ENCODE measurements at regions not wholly inside any gene's neighbourhood (a gene's known extent, or its start where the extent isn't known, plus 50 kb on each side); places are given as distances from the start of the nearest gene placed in this dataset.

DNA sequence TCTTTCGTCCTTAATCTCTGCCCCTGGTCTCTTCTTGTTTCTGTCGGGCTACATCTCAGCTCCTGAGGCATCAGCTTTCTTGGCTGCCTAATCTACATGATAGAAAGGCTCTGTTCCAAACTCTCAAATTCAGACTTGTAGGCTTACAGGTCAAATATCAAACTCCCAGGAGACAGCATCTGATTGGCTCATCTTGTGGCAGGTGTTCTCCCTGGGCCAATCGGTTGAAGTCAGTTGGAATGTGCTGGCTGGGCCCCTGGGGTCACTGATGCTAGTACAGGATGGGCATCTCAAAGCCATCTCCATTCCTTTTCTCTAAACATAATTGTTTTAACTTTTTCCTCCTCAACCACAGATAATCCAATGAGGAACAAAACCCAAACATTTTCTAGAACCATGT lies 198.7 kb downstream of the CNTN3 start:
- H3K27ac ChIP-seq (ENCODE audit: low read length), result no peak overlapping the region
- no peaks in the 10 kb centered on the region for H3K4me1 Mint-ChIP-seq
- no peak overlapping the region for H3K4me3 ChIP-seq (ENCODE audit: control insufficient read depth in 1 of 2, extremely low read depth in 1 of 2, low read length in 1 of 2)
- H3K4me1 ChIP-seq (ENCODE audit: control insufficient read depth in 1 of 2, extremely low read depth in 1 of 2, insufficient read depth in 2 of 2, low read length in 2 of 2), result no peaks in the 10 kb centered on the region
- H3K9me3 Mint-ChIP-seq, result peaks cover 4 to 14% (median 14%) of the 10 kb centered on the region in 3 donors
- no peak overlapping the region for H3K27ac Mint-ChIP-seq
- DNase-seq (no peak), ATAC-seq (replicated peaks in 1 of 4) (no peak)
- no peak overlapping the region for H3K4me3 Mint-ChIP-seq
- POLR2A ChIA-PET, result no interaction called here
- WGBS (ENCODE audit: insufficient coverage), result 87% methylated on average over 2 of the region's 3 CpGs
- CTCF ChIA-PET, result no interaction called here
- no peaks in the 10 kb centered on the region for H3K27me3 Mint-ChIP-seq
- no peaks in the 10 kb centered on the region for H3K36me3 Mint-ChIP-seq
- no peaks in the 10 kb centered on the region for H3K27me3 ChIP-seq (replicated peaks in 1 of 2; ENCODE audit: control insufficient read depth in 2 of 2, extremely low read depth in 1 of 2, insufficient read depth in 2 of 2, low read length in 1 of 2)
- H3K9me3 ChIP-seq, result no peaks in the 10 kb centered on the region
- no peaks in the 10 kb centered on the region for H3K36me3 ChIP-seq (ENCODE audit: control insufficient read depth in 2 of 2, extremely low read depth in 1 of 2, insufficient read depth in 1 of 2, low read length in 1 of 2)

DNA sequence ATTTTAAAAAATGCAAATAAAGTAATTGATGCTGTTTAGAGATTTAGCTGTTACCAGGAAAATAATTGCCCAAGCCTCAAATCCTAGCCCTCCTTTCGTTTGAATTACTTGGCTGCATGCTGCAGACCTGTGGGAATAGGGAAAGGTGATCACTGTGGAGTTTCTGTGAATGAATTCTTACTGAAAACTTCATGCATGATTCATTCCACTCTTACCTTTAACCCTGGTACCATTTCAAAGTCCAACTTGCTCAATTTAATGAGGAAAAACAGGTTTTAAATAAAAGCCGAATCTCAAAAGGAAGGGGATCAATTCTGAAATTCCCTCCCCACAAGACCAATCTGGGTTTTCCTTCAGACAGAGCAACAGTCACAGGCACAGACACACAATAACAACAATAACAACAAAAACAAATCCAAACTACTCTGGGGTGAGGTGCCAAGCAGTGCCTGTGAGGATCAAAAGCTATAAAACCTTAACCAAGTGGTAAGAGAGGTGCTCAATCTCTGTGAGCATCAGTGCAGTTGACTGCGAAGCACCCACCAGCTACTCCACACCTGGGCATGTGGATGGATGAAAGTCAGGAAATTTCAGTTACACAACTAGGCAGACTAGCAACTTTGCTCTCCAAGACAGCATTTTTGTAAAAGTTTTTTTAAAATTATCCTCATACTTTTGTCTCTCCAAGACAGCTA lies 200.8 kb downstream of the CNTN3 start:
- DNase-seq (no peak), ATAC-seq (replicated peaks in 1 of 4) (no peak)
- Mint-ChIP-seq H3K9me3 (peaks cover 12 to 17% (median 14%) of the 10 kb centered on the region in 3 donors), H3K4me3 (no peak overlapping the region), H3K27me3 (no peaks in the 10 kb centered on the region), H3K27ac (no peak overlapping the region), H3K36me3 (no peaks in the 10 kb centered on the region), H3K4me1 (no peaks in the 10 kb centered on the region)
- Histone ChIP-seq H3K27me3 (replicated peaks in 1 of 2; ENCODE audit: control insufficient read depth in 2 of 2, extremely low read depth in 1 of 2, insufficient read depth in 2 of 2, low read length in 1 of 2) (no peaks in the 10 kb centered on the region), H3K4me3 (ENCODE audit: control insufficient read depth in 1 of 2, extremely low read depth in 1 of 2, low read length in 1 of 2) (no peak overlapping the region), H3K4me1 (ENCODE audit: control insufficient read depth in 1 of 2, extremely low read depth in 1 of 2, insufficient read depth in 2 of 2, low read length in 2 of 2) (no peaks in the 10 kb centered on the region), H3K9me3 (no peaks in the 10 kb centered on the region), H3K36me3 (ENCODE audit: control insufficient read depth in 2 of 2, extremely low read depth in 1 of 2, insufficient read depth in 1 of 2, low read length in 1 of 2) (no peaks in the 10 kb centered on the region), H3K27ac (ENCODE audit: low read length) (no peak overlapping the region)
- WGBS (ENCODE audit: insufficient coverage), result 0% methylated on average over 1 of the region's 3 CpGs
- POLR2A ChIA-PET, result no interaction called here
- CTCF ChIA-PET, result no interaction called here

DNA sequence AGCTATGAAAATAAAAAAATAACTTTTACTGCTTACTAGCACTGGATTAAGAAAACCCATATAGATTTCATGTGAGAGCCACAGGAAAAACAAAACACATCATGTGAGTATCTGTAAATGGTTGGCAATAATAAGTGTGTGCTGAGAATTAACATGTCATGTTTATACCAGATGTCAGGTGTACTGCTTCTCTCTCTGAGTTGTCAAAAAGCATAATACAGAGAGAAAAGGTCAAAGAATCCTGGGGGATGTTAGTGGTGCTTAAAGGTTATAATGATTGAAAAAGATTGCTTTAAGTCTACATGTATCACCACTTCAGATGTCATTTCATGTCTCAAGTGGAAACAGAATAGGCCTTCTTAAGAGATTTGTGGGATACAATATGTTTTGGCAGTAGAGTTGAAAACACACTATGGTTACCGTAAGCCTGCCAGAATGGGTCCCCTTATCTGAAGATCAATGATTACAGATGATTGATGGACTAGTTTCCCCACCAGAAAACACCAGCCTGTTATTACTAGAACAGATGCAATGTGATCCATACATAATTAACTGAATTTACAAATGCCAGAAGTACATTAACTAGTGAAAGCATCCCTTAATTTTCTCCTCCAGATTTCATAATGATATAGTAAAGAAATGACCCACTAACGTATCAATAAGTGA lies 204.1 kb downstream of the CNTN3 start:
- Mint-ChIP-seq H3K27me3 (no peaks in the 10 kb centered on the region), H3K4me3 (no peak overlapping the region), H3K36me3 (no peaks in the 10 kb centered on the region), H3K27ac (no peak overlapping the region), H3K9me3 (peaks cover 5 to 18% (median 14%) of the 10 kb centered on the region in 3 donors), H3K4me1 (no peaks in the 10 kb centered on the region)
- Histone ChIP-seq H3K36me3 (ENCODE audit: control insufficient read depth in 2 of 2, extremely low read depth in 1 of 2, insufficient read depth in 1 of 2, low read length in 1 of 2) (no peaks in the 10 kb centered on the region), H3K4me1 (ENCODE audit: control insufficient read depth in 1 of 2, extremely low read depth in 1 of 2, insufficient read depth in 2 of 2, low read length in 2 of 2) (no peaks in the 10 kb centered on the region), H3K27ac (ENCODE audit: low read length) (no peak overlapping the region), H3K27me3 (replicated peaks in 1 of 2; ENCODE audit: control insufficient read depth in 2 of 2, extremely low read depth in 1 of 2, insufficient read depth in 2 of 2, low read length in 1 of 2) (no peaks in the 10 kb centered on the region), H3K4me3 (ENCODE audit: control insufficient read depth in 1 of 2, extremely low read depth in 1 of 2, low read length in 1 of 2) (no peak overlapping the region), H3K9me3 (no peaks in the 10 kb centered on the region)
- ATAC-seq (replicated peaks in 1 of 4) (no peak), DNase-seq (no peak)
- ChIA-PET CTCF (no interaction called here), POLR2A (no interaction called here)
- no CpG with 5 or more reads among the region's 2 CpGs for WGBS (ENCODE audit: insufficient coverage)

DNA sequence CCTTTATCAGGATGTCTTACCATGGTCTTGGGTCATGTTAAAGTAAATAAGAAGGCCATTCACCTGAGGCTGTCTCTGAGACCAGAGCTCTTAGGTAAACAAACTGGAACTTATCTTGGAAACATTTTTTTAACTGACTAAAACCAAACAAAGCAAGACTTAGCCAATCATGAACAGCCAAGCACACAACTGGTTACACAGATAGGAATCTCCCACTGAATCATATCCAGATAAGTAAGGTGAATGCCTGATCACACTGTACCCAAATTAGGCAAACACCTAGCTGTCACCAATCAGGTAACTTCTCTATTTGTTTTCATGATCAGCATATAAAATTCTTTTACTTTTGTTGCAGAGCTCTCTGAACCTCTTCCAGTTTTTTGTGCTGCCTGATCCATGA lies 205.4 kb downstream of the CNTN3 start:
- ATAC-seq (replicated peaks in 1 of 4) (no peak), DNase-seq (no peak)
- H3K4me1 ChIP-seq (ENCODE audit: control insufficient read depth in 1 of 2, extremely low read depth in 1 of 2, insufficient read depth in 2 of 2, low read length in 2 of 2), result no peaks in the 10 kb centered on the region
- no peaks in the 10 kb centered on the region for H3K27me3 ChIP-seq (replicated peaks in 1 of 2; ENCODE audit: control insufficient read depth in 2 of 2, extremely low read depth in 1 of 2, insufficient read depth in 2 of 2, low read length in 1 of 2)
- no peaks in the 10 kb centered on the region for H3K9me3 ChIP-seq
- ChIA-PET CTCF (no interaction called here), POLR2A (no interaction called here)
- no peaks in the 10 kb centered on the region for H3K36me3 ChIP-seq (ENCODE audit: control insufficient read depth in 2 of 2, extremely low read depth in 1 of 2, insufficient read depth in 1 of 2, low read length in 1 of 2)
- Mint-ChIP-seq H3K36me3 (no peaks in the 10 kb centered on the region), H3K4me1 (no peaks in the 10 kb centered on the region), H3K4me3 (no peak overlapping the region), H3K9me3 (peaks cover 5 to 18% (median 15%) of the 10 kb centered on the region in 3 donors), H3K27me3 (no peaks in the 10 kb centered on the region), H3K27ac (no peak overlapping the region)
- no peak overlapping the region for H3K27ac ChIP-seq (ENCODE audit: low read length)
- no peak overlapping the region for H3K4me3 ChIP-seq (ENCODE audit: control insufficient read depth in 1 of 2, extremely low read depth in 1 of 2, low read length in 1 of 2)

DNA sequence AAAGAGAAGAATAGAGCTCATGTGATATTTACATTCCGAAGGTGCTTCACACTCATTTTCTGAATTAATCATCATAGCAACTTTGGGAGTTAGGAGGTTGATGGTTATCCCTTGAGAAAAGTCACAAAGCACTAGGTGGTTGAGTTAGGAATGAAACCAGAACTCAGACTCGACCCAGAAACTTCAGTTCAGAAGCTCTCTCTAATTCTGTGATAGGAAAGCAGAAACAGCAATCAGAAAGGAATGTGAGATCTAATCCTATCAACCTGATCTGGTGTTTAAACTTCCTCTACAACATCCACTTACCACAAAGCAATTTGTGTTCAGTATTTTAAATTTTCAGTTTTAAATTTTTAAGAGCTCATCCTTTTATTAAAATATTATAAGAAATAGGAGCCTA lies 211.2 kb downstream of the CNTN3 start:
- H3K9me3 Mint-ChIP-seq, result peaks cover 8 to 26% (median 16%) of the 10 kb centered on the region in 3 donors
- Histone ChIP-seq H3K4me1 (ENCODE audit: control insufficient read depth in 1 of 2, extremely low read depth in 1 of 2, insufficient read depth in 2 of 2, low read length in 2 of 2) (no peaks in the 10 kb centered on the region), H3K27me3 (replicated peaks in 1 of 2; ENCODE audit: control insufficient read depth in 2 of 2, extremely low read depth in 1 of 2, insufficient read depth in 2 of 2, low read length in 1 of 2) (no peaks in the 10 kb centered on the region), H3K4me3 (ENCODE audit: control insufficient read depth in 1 of 2, extremely low read depth in 1 of 2, low read length in 1 of 2) (no peak overlapping the region), H3K9me3 (no peaks in the 10 kb centered on the region), H3K36me3 (ENCODE audit: control insufficient read depth in 2 of 2, extremely low read depth in 1 of 2, insufficient read depth in 1 of 2, low read length in 1 of 2) (no peaks in the 10 kb centered on the region), H3K27ac (ENCODE audit: low read length) (no peak overlapping the region)
- H3K27ac Mint-ChIP-seq, result no peak overlapping the region
- no peaks in the 10 kb centered on the region for H3K27me3 Mint-ChIP-seq
- DNase-seq, result no peak
- no peak overlapping the region for H3K4me3 Mint-ChIP-seq
- ATAC-seq (replicated peaks in 1 of 4), result no peak
- 20% methylated on average over 1 of the region's 2 CpGs for WGBS (ENCODE audit: insufficient coverage)
- H3K36me3 Mint-ChIP-seq, result no peaks in the 10 kb centered on the region
- POLR2A ChIA-PET, result no interaction called here
- CTCF ChIA-PET, result no interaction called here
- no peaks in the 10 kb centered on the region for H3K4me1 Mint-ChIP-seq

DNA sequence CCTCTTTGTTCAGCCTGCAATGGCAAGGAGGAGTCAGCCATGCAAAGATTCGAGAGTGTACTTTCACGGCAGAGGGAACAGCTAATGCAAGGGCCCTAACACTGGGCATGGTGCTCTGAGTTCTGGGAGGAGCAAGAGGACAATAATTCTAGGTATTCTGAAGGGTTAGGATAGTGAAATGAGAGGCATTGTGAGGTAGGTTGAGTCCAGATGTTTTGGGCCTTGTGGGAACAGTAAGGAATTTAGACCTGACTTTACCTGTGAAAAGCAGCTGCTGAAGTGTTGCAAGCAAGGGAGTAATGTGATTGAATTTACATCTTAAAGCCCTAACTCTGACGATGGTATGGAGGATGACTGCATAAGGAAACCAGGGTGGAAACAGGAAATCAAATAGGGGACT lies 211.6 kb downstream of the CNTN3 start:
- CTCF ChIA-PET, result no interaction called here
- 62% methylated on average over 3 of the region's 3 CpGs for WGBS (ENCODE audit: insufficient coverage)
- H3K36me3 Mint-ChIP-seq, result no peaks in the 10 kb centered on the region
- no peak overlapping the region for H3K4me3 Mint-ChIP-seq
- no peak for ATAC-seq (replicated peaks in 1 of 4)
- H3K27me3 Mint-ChIP-seq, result no peaks in the 10 kb centered on the region
- Histone ChIP-seq H3K4me1 (ENCODE audit: control insufficient read depth in 1 of 2, extremely low read depth in 1 of 2, insufficient read depth in 2 of 2, low read length in 2 of 2) (no peaks in the 10 kb centered on the region), H3K4me3 (ENCODE audit: control insufficient read depth in 1 of 2, extremely low read depth in 1 of 2, low read length in 1 of 2) (no peak overlapping the region), H3K27ac (ENCODE audit: low read length) (no peak overlapping the region), H3K27me3 (replicated peaks in 1 of 2; ENCODE audit: control insufficient read depth in 2 of 2, extremely low read depth in 1 of 2, insufficient read depth in 2 of 2, low read length in 1 of 2) (no peaks in the 10 kb centered on the region), H3K36me3 (ENCODE audit: control insufficient read depth in 2 of 2, extremely low read depth in 1 of 2, insufficient read depth in 1 of 2, low read length in 1 of 2) (no peaks in the 10 kb centered on the region), H3K9me3 (no peaks in the 10 kb centered on the region)
- H3K27ac Mint-ChIP-seq, result no peak overlapping the region
- POLR2A ChIA-PET, result no interaction called here
- no peak for DNase-seq
- H3K9me3 Mint-ChIP-seq, result peaks cover 8 to 25% (median 16%) of the 10 kb centered on the region in 3 donors
- H3K4me1 Mint-ChIP-seq, result no peaks in the 10 kb centered on the region

DNA sequence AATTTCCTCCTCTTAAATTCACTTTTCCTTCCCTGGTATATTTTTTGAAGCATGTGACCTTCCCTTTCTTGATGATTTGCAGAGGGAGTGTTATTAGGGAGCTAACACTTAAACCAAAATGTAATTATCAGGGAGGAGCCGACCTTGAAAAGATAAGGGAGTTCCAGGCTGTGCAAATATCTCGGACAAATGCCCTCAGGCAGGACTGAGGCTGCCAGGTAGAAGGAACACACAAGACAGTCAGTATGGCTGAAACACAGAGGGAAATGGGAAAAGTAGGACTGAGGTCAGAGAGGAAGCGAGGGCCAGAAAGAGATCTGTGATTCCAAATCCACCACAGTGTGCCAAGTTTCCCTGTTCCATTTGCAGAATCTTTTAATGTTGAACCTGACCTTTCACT lies 221.0 kb downstream of the CNTN3 start:
- 83% methylated on average over 1 of the region's 3 CpGs for WGBS (ENCODE audit: insufficient coverage)
- Mint-ChIP-seq H3K4me1 (no peaks in the 10 kb centered on the region), H3K27me3 (no peaks in the 10 kb centered on the region), H3K36me3 (no peaks in the 10 kb centered on the region), H3K4me3 (no peak overlapping the region), H3K9me3 (peaks cover 19 to 25% (median 21%) of the 10 kb centered on the region in 3 donors), H3K27ac (no peak overlapping the region)
- no peak for ATAC-seq (replicated peaks in 1 of 4)
- Histone ChIP-seq H3K27me3 (replicated peaks in 1 of 2; ENCODE audit: control insufficient read depth in 2 of 2, extremely low read depth in 1 of 2, insufficient read depth in 2 of 2, low read length in 1 of 2) (no peaks in the 10 kb centered on the region), H3K27ac (ENCODE audit: low read length) (no peak overlapping the region), H3K9me3 (peaks cover 4% of the 10 kb centered on the region), H3K4me3 (ENCODE audit: control insufficient read depth in 1 of 2, extremely low read depth in 1 of 2, low read length in 1 of 2) (no peak overlapping the region), H3K4me1 (ENCODE audit: control insufficient read depth in 1 of 2, extremely low read depth in 1 of 2, insufficient read depth in 2 of 2, low read length in 2 of 2) (no peaks in the 10 kb centered on the region), H3K36me3 (ENCODE audit: control insufficient read depth in 2 of 2, extremely low read depth in 1 of 2, insufficient read depth in 1 of 2, low read length in 1 of 2) (no peaks in the 10 kb centered on the region)
- CTCF ChIA-PET, result no interaction called here
- no peak for DNase-seq
- POLR2A ChIA-PET, result no interaction called here
